Mesenchymal stem cell (in vitro differentiated cells and primary cell): ENCODE measurements at regions not wholly inside any gene's neighbourhood (a gene's known extent, or its start where the extent isn't known, plus 50 kb on each side); places are given as distances from the start of the nearest gene placed in this dataset.

ENCODE experiments used
- DNase-seq: peaks from one replicate; pipeline ENCODE4 v3.0.0-alpha.2; 2013
- H2AFZ ChIP-seq: one replicate; pipeline ENCODE4 v1.6.1; 2013; ENCODE audit warnings: low read depth, mild to moderate bottlenecking, control low read depth, inconsistent platforms, low read length, moderate library complexity
- H2AK5ac ChIP-seq: 2 replicates; pipeline ENCODE4 v1.6.1; 2013; ENCODE audit warnings: low read length, moderate library complexity, mild to moderate bottlenecking, inconsistent platforms; ENCODE audit not compliant: severe bottlenecking
- H2BK120ac ChIP-seq: one replicate; pipeline ENCODE4 v1.6.1; 2013; ENCODE audit warnings: low read depth, mild to moderate bottlenecking, inconsistent platforms, low read length, moderate library complexity
- H2BK12ac ChIP-seq, 2 experiments: one replicate each; pipeline ENCODE4 v1.6.1; 2013; ENCODE audit warnings: inconsistent platforms in 2 of 2, low read length in 2 of 2, mild to moderate bottlenecking in 2 of 2, moderate library complexity in 2 of 2, control low read depth in 1 of 2
- H2BK15ac ChIP-seq: one replicate; pipeline ENCODE4 v1.6.1; 2013; ENCODE audit warnings: mild to moderate bottlenecking, low read depth, inconsistent platforms; ENCODE audit not compliant: poor library complexity, severe bottlenecking
- H2BK5ac ChIP-seq: 2 replicates; pipeline ENCODE4 v1.6.1; 2013; ENCODE audit warnings: low read depth, mild to moderate bottlenecking, low read length, control low read depth, inconsistent platforms; ENCODE audit not compliant: poor library complexity, severe bottlenecking
- H3K14ac ChIP-seq, 2 experiments: one replicate each; pipeline ENCODE4 v1.6.1; 2013; ENCODE audit warnings: inconsistent platforms in 2 of 2, low read length in 2 of 2, control low read depth in 1 of 2, mild to moderate bottlenecking in 1 of 2, moderate library complexity in 1 of 2
- H3K18ac ChIP-seq, 2 experiments: one replicate each; pipeline ENCODE4 v1.6.1; 2013; ENCODE audit warnings: inconsistent platforms in 2 of 2, low read length in 2 of 2, control low read depth in 1 of 2, low read depth in 1 of 2, mild to moderate bottlenecking in 1 of 2
- H3K23ac ChIP-seq, 2 experiments: one replicate each; pipeline ENCODE4 v1.6.1; 2013; ENCODE audit warnings: inconsistent platforms in 2 of 2, low read length in 2 of 2, mild to moderate bottlenecking in 2 of 2, moderate library complexity in 2 of 2, control low read depth in 1 of 2
- H3K27ac ChIP-seq: 2 replicates; pipeline ENCODE4 v1.5.1; 2013; ENCODE audit warnings: mild to moderate bottlenecking, moderate library complexity, low read length, control low read depth, inconsistent platforms; ENCODE audit not compliant: poor library complexity, severe bottlenecking
- H3K27me3 ChIP-seq, 2 experiments: 2 replicates each; pipeline versions ENCODE4 v1.6.1 to v1.7.0; 2013; ENCODE audit warnings: low read length in 2 of 2, mild to moderate bottlenecking in 2 of 2, moderate library complexity in 2 of 2, control low read depth in 1 of 2, inconsistent platforms in 1 of 2; ENCODE audit not compliant: control insufficient read depth in 1 of 2, insufficient read depth in 1 of 2
- H3K36me3 ChIP-seq, 2 experiments: 2 replicates each; pipeline versions ENCODE4 v1.6.1 to v1.7.0; 2013; ENCODE audit warnings: low read length in 2 of 2, control low read depth in 1 of 2, inconsistent platforms in 1 of 2, low read depth in 1 of 2, mild to moderate bottlenecking in 1 of 2; ENCODE audit not compliant: insufficient read depth in 2 of 2, control insufficient read depth in 1 of 2
- H3K4ac ChIP-seq, 2 experiments: one replicate each; pipeline ENCODE4 v1.6.1; 2013; ENCODE audit warnings: inconsistent platforms in 2 of 2, low read length in 2 of 2, mild to moderate bottlenecking in 2 of 2, moderate library complexity in 2 of 2, control low read depth in 1 of 2, low read depth in 1 of 2
- H3K4me1 ChIP-seq: 2 replicates; pipeline ENCODE4 v1.6.1; 2013; ENCODE audit warnings: low read depth, low read length, control low read depth; ENCODE audit not compliant: control insufficient read depth, insufficient read depth
- H3K4me2 ChIP-seq: 2 replicates; pipeline ENCODE4 v1.6.1; 2013; ENCODE audit warnings: low read length, mild to moderate bottlenecking, inconsistent platforms; ENCODE audit not compliant: poor library complexity, severe bottlenecking
- H3K4me3 ChIP-seq, 2 experiments: 2 replicates each; pipeline versions ENCODE4 v1.5.1 to v1.7.0; 2013; ENCODE audit warnings: low read length in 2 of 2, mild to moderate bottlenecking in 2 of 2, control low read depth in 1 of 2, low read depth in 1 of 2; ENCODE audit not compliant: insufficient read depth in 1 of 2
- H3K79me1 ChIP-seq: replicated peaks from 2 replicates; pipeline ENCODE4 v1.6.1; 2013; ENCODE audit warnings: mild to moderate bottlenecking, control low read depth, low read length, inconsistent platforms; ENCODE audit not compliant: poor library complexity, severe bottlenecking
- H3K9ac ChIP-seq: 2 replicates; pipeline ENCODE4 v1.7.0; 2013; ENCODE audit warnings: mild to moderate bottlenecking, low read length, moderate library complexity
- H3K9me3 ChIP-seq: 2 replicates; pipeline ENCODE4 v1.7.0; 2013; ENCODE audit warnings: mild to moderate bottlenecking, low read length; ENCODE audit not compliant: control insufficient read depth
- H4K8ac ChIP-seq: one replicate; pipeline ENCODE4 v1.6.1; 2013; ENCODE audit warnings: inconsistent platforms, mild to moderate bottlenecking, low read length, moderate library complexity
- H4K91ac ChIP-seq: one replicate; pipeline ENCODE4 v1.6.1; 2013; ENCODE audit warnings: mild to moderate bottlenecking, low read length, inconsistent platforms
- WGBS: methylation state at CpG from one replicate; pipeline ENCODE4 v1.1.7; 2013; ENCODE audit warnings: mixed read lengths; 5-methylcytosine and 5-hydroxymethylcytosine counted together

- WGBS, result 88% methylated on average over 1 of the region's 1 CpG
- H2BK120ac ChIP-seq, result no peak overlapping the region
- no peak overlapping the region for H3K4me3 ChIP-seq
- no peak overlapping the region for H3K14ac ChIP-seq
- no peaks in the 10 kb centered on the region for H3K4me1 ChIP-seq
- H3K9ac ChIP-seq, result no peak overlapping the region
- H3K18ac ChIP-seq, result no peak overlapping the region
- no peaks in the 10 kb centered on the region for H3K27me3 ChIP-seq
- no peak overlapping the region for H2BK12ac ChIP-seq
- H3K4me2 ChIP-seq, result no peak overlapping the region
- H3K36me3 ChIP-seq, result peaks cover 0 to 4% of the 10 kb centered on the region in 2 experiments
- DNase-seq, result no peak
- no peak overlapping the region for H4K8ac ChIP-seq
- H3K9me3 ChIP-seq, result no peaks in the 10 kb centered on the region
- H2AK5ac ChIP-seq, result no peak overlapping the region
- no peak overlapping the region for H2BK5ac ChIP-seq
- H3K27ac ChIP-seq, result no peak overlapping the region
- H3K23ac ChIP-seq, result no peak overlapping the region
- no peak overlapping the region for H2AFZ ChIP-seq
- H3K79me1 ChIP-seq, result no peaks in the 10 kb centered on the region
- no peak overlapping the region for H2BK15ac ChIP-seq
- no peak overlapping the region for H4K91ac ChIP-seq
- H3K4ac ChIP-seq, result no peak overlapping the region
These were observed 115.7 kb downstream of the SLIT2 start for GRCh38 chr4:20367446-20367845.

- no peak overlapping the region for H2AFZ ChIP-seq
- H3K9me3 ChIP-seq, result no peaks in the 10 kb centered on the region
- H3K23ac ChIP-seq, result no peak overlapping the region
- no peak overlapping the region for H3K4ac ChIP-seq
- H4K91ac ChIP-seq, result no peak overlapping the region
- no peak overlapping the region for H3K4me3 ChIP-seq
- no peak overlapping the region for H2AK5ac ChIP-seq
- no peak overlapping the region for H3K14ac ChIP-seq
- no peaks in the 10 kb centered on the region for H3K79me1 ChIP-seq
- no peak overlapping the region for H2BK12ac ChIP-seq
- no peak overlapping the region for H3K4me2 ChIP-seq
- H3K36me3 ChIP-seq, result peaks cover 0 to 4% of the 10 kb centered on the region in 2 experiments
- no peak overlapping the region for H2BK15ac ChIP-seq
- no peak overlapping the region for H4K8ac ChIP-seq
- 68% methylated on average over 1 of the region's 1 CpG for WGBS
- DNase-seq, result peak; percentile 23
- H2BK5ac ChIP-seq, result no peak overlapping the region
- no peaks in the 10 kb centered on the region for H3K27me3 ChIP-seq
- no peak overlapping the region for H3K9ac ChIP-seq
- H3K18ac ChIP-seq, result no peak overlapping the region
- no peak overlapping the region for H3K27ac ChIP-seq
- no peak overlapping the region for H2BK120ac ChIP-seq
- H3K4me1 ChIP-seq, result no peaks in the 10 kb centered on the region
These were observed 117.2 kb downstream of the SLIT2 start for GRCh38 chr4:20368926-20369325.

GRCh38 chr4:20370274-20370673 is 118.6 kb downstream of the SLIT2 start:
- H2BK15ac ChIP-seq, result no peak overlapping the region
- no peak overlapping the region for H2BK5ac ChIP-seq
- H2AFZ ChIP-seq, result no peak overlapping the region
- H4K91ac ChIP-seq, result no peak overlapping the region
- H3K18ac ChIP-seq, result no peak overlapping the region
- H2BK120ac ChIP-seq, result no peak overlapping the region
- H3K14ac ChIP-seq, result no peak overlapping the region
- H3K36me3 ChIP-seq, result peaks cover 0 to 3% of the 10 kb centered on the region in 2 experiments
- H3K4me2 ChIP-seq, result no peak overlapping the region
- H2AK5ac ChIP-seq, result no peak overlapping the region
- WGBS, result no CpG with 5 or more reads among the region's 2 CpGs
- no peak overlapping the region for H3K4ac ChIP-seq
- no peak overlapping the region for H2BK12ac ChIP-seq
- no peaks in the 10 kb centered on the region for H3K4me1 ChIP-seq
- H3K27me3 ChIP-seq, result no peaks in the 10 kb centered on the region
- H3K9ac ChIP-seq, result no peak overlapping the region
- no peaks in the 10 kb centered on the region for H3K9me3 ChIP-seq
- DNase-seq, result peak; percentile 29
- no peak overlapping the region for H3K4me3 ChIP-seq
- no peaks in the 10 kb centered on the region for H3K79me1 ChIP-seq
- H3K23ac ChIP-seq, result no peak overlapping the region
- H3K27ac ChIP-seq, result no peak overlapping the region
- H4K8ac ChIP-seq, result no peak overlapping the region

GRCh38 chr4:20376070-20376469 is 124.4 kb downstream of the SLIT2 start:
- Histone ChIP-seq H2BK5ac (no peak overlapping the region), H3K36me3 (no peaks in the 10 kb centered on the region), H4K91ac (no peak overlapping the region), H2BK120ac (no peak overlapping the region), H3K9ac (no peak overlapping the region), H3K4ac (no peak overlapping the region), H3K18ac (no peak overlapping the region), H2BK15ac (no peak overlapping the region), H3K14ac (no peak overlapping the region), H3K23ac (no peak overlapping the region), H2AK5ac (no peak overlapping the region), H4K8ac (no peak overlapping the region), H3K4me1 (no peaks in the 10 kb centered on the region), H3K79me1 (no peaks in the 10 kb centered on the region), H3K27me3 (no peaks in the 10 kb centered on the region), H3K4me3 (no peak overlapping the region), H2AFZ (no peak overlapping the region), H3K4me2 (no peak overlapping the region), H3K27ac (no peak overlapping the region), H2BK12ac (no peak overlapping the region), H3K9me3 (no peaks in the 10 kb centered on the region)
- WGBS, result no CpG with 5 or more reads among the region's 2 CpGs
- DNase-seq, result no peak
